ENCODE measurements at regions not wholly inside any gene's neighbourhood (a gene's known extent, or its start where the extent isn't known, plus 50 kb on each side); places are given as distances from the start of the nearest gene placed in this dataset.

DNA sequence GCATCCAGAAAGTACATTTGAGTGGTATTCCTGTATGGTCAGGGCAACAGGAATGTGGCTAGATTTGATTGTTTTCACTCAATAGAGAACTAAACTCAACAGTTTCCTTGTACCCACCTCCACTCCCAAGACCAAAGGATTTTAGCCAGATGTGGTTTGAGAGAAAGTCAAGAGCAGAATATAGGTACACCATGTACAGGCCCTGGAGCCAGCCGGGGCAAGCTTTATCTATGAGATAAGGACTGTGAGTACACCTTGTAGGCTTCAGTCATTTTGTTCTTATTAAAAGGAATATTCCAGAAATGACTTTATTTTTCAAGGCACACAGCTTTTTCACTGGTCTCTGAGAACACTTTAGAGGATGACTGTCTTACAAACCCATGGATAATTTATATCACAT is 192.4 kb upstream of the JUN start:
- no peaks in the 10 kb centered on the region for H3K4me1 ChIP-seq (ENCODE audit: insufficient read depth, low read length, poor library complexity, severe bottlenecking)
- DNase-seq (ENCODE audit: low spot score), result no peak
- H3K36me3 ChIP-seq (ENCODE audit: insufficient read depth, low read length, poor library complexity, severe bottlenecking), result no peaks in the 10 kb centered on the region
- no peaks in the 10 kb centered on the region for H3K9me3 ChIP-seq (ENCODE audit: low read depth, low read length, poor library complexity, severe bottlenecking)
- H3K4me3 ChIP-seq (ENCODE audit: low read depth, low read length, poor library complexity, severe bottlenecking), result no peak overlapping the region
- intact Hi-C loops (cut with micrococcal nuclease; ENCODE audit: unreplicated experiment), result no loop called here
- POLR2A ChIA-PET (ENCODE audit: low non-redundant PET), result no interaction called here
- no peaks in the 10 kb centered on the region for H3K27me3 ChIP-seq (replicated peaks; ENCODE audit: insufficient read depth, low read depth, low read length, poor library complexity)
- TF ChIP-seq, protein P1, sequence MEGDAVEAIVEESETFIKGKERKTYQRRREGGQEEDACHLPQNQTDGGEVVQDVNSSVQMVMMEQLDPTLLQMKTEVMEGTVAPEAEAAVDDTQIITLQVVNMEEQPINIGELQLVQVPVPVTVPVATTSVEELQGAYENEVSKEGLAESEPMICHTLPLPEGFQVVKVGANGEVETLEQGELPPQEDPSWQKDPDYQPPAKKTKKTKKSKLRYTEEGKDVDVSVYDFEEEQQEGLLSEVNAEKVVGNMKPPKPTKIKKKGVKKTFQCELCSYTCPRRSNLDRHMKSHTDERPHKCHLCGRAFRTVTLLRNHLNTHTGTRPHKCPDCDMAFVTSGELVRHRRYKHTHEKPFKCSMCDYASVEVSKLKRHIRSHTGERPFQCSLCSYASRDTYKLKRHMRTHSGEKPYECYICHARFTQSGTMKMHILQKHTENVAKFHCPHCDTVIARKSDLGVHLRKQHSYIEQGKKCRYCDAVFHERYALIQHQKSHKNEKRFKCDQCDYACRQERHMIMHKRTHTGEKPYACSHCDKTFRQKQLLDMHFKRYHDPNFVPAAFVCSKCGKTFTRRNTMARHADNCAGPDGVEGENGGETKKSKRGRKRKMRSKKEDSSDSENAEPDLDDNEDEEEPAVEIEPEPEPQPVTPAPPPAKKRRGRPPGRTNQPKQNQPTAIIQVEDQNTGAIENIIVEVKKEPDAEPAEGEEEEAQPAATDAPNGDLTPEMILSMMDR (conservative IDR thresholded peaks at IDR 0.05; ENCODE audit: low read depth, low read length), result no peak
- TF ChIP-seq EZH2 (IDR thresholded peaks at IDR 0.05; ENCODE audit: borderline replicate concordance, low read depth, low read length, poor library complexity, severe bottlenecking), result no peak
- CTCF ChIA-PET, result no interaction called here
- BruUV-seq (replicated peaks), result no TSS peak
- H3K27ac ChIP-seq (ENCODE audit: low read depth, low read length, poor library complexity, severe bottlenecking), result no peak overlapping the region

DNA sequence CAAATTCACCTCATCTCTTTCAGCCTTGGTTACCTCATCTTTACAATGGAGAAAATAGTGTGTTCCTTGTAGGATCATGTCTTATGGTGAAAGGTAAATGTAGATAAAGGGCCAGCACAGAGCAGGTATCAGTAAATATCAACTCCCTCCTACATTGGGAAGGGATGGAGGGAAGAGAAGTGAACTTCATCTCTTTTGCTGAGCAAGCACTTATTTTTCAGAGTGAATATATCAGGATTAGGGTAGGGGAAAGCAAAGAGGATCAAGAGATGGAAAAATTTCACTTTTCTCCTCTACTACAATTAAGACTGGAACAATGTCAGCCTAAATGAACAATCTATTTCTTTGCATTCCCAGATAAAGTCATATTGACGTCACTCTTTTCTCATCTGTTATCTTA is 193.8 kb upstream of the JUN start:
- ChIA-PET POLR2A (ENCODE audit: low non-redundant PET) (no interaction called here), CTCF (no interaction called here)
- Histone ChIP-seq H3K36me3 (ENCODE audit: insufficient read depth, low read length, poor library complexity, severe bottlenecking) (no peaks in the 10 kb centered on the region), H3K9me3 (ENCODE audit: low read depth, low read length, poor library complexity, severe bottlenecking) (no peaks in the 10 kb centered on the region), H3K4me1 (ENCODE audit: insufficient read depth, low read length, poor library complexity, severe bottlenecking) (peaks cover under 1% of the 10 kb centered on the region), H3K27me3 (replicated peaks; ENCODE audit: insufficient read depth, low read depth, low read length, poor library complexity) (no peaks in the 10 kb centered on the region), H3K4me3 (ENCODE audit: low read depth, low read length, poor library complexity, severe bottlenecking) (no peak overlapping the region), H3K27ac (ENCODE audit: low read depth, low read length, poor library complexity, severe bottlenecking) (no peak overlapping the region)
- no TSS peak for BruUV-seq (replicated peaks)
- intact Hi-C loops (cut with micrococcal nuclease; ENCODE audit: unreplicated experiment), result no loop called here
- DNase-seq (ENCODE audit: low spot score), result no peak
- TF ChIP-seq, protein P1 (conservative IDR thresholded peaks at IDR 0.05; ENCODE audit: low read depth, low read length), result no peak
- no peak for TF ChIP-seq EZH2 (IDR thresholded peaks at IDR 0.05; ENCODE audit: borderline replicate concordance, low read depth, low read length, poor library complexity, severe bottlenecking)

DNA sequence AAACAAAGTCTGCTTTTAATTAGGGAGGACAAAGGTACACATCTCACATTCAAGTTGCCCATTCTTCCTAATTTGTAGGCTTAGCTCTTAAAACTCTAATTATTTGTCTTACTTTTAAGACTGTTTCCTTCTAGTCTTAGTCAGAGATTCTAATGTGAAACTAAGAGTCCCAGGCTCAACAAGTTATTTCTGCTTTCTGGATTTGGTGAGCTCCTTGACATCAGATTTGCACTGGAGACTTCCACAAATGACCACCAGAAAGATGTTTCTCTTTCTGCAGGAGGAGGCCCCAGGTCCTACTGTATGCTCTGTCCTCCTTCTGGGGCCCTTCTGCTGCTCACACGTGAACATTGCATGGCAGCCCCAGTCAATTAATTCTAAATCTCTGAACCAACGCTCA is 194.2 kb upstream of the JUN start:
- intact Hi-C loops (cut with micrococcal nuclease; ENCODE audit: unreplicated experiment), result no loop called here

More for the DNA sequence above, 194.2 kb upstream of the JUN start:
- CTCF ChIA-PET, result no interaction called here
- Histone ChIP-seq H3K27me3 (replicated peaks; ENCODE audit: insufficient read depth, low read depth, low read length, poor library complexity) (no peaks in the 10 kb centered on the region), H3K27ac (ENCODE audit: low read depth, low read length, poor library complexity, severe bottlenecking) (no peak overlapping the region), H3K4me3 (ENCODE audit: low read depth, low read length, poor library complexity, severe bottlenecking) (no peak overlapping the region), H3K4me1 (ENCODE audit: insufficient read depth, low read length, poor library complexity, severe bottlenecking) (peaks cover 6% of the 10 kb centered on the region), H3K9me3 (ENCODE audit: low read depth, low read length, poor library complexity, severe bottlenecking) (no peaks in the 10 kb centered on the region), H3K36me3 (ENCODE audit: insufficient read depth, low read length, poor library complexity, severe bottlenecking) (no peaks in the 10 kb centered on the region)
- no peak for DNase-seq (ENCODE audit: low spot score)
- POLR2A ChIA-PET (ENCODE audit: low non-redundant PET), result no interaction called here
- no peak for TF ChIP-seq EZH2 (IDR thresholded peaks at IDR 0.05; ENCODE audit: borderline replicate concordance, low read depth, low read length, poor library complexity, severe bottlenecking)
- TF ChIP-seq, protein P1 (conservative IDR thresholded peaks at IDR 0.05; ENCODE audit: low read depth, low read length), result no peak
- BruUV-seq (replicated peaks), result no TSS peak

Data from A673 (cell line).